ENCODE measurements at regions not wholly inside any gene's neighbourhood (a gene's known extent, or its start where the extent isn't known, plus 50 kb on each side); places are given as distances from the start of the nearest gene placed in this dataset.

DNA sequence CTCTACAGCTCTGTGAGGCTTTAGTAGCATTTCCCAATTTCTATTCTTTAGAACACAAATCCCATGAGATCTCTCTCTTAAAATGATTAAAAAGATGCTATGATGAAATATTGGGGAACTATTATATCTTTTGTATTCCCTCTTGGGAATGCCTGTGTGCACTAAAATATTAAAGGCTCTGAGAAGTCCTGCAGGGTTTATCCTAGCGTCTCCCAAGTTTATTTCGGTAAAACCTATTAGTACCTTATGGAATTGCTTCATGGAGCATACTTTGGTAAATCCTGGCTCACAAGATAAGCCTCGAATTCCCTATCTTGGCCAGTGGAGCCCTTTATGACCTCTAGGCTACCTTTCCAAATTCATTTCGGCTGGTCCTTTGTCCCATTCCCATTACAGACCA lies 306.8 kb downstream of the VRK1 start:
- no TSS peak for BruUV-seq (replicated peaks)
- Mint-ChIP-seq H3K27me3 (ENCODE audit: insufficient read depth, unreplicated experiment) (peaks cover 6% of the 10 kb centered on the region), H3K9me3 (ENCODE audit: unreplicated experiment) (no peaks in the 10 kb centered on the region), H3K4me1 (ENCODE audit: low read depth, unreplicated experiment) (no peaks in the 10 kb centered on the region), H3K4me3 (ENCODE audit: unreplicated experiment) (no peak overlapping the region), H3K27ac (ENCODE audit: unreplicated experiment) (no peak overlapping the region), H3K36me3 (ENCODE audit: insufficient read depth, unreplicated experiment) (no peaks in the 10 kb centered on the region)
- Histone ChIP-seq H3K9me3 (no peaks in the 10 kb centered on the region), H3K4me3 (ENCODE audit: low read depth, low read length) (no peak overlapping the region), H3K4me1 (no peaks in the 10 kb centered on the region), H3K27me3 (replicated peaks; ENCODE audit: control insufficient read depth, insufficient read depth, low read length) (no peaks in the 10 kb centered on the region), H3K36me3 (ENCODE audit: control insufficient read depth, insufficient read depth, low read length) (no peaks in the 10 kb centered on the region)
- CTCF ChIA-PET: no interaction called here
- intact Hi-C loops (cut with micrococcal nuclease; ENCODE audit: unreplicated experiment): no loop called here
- POLR2A ChIA-PET: no interaction called here
- TF ChIP-seq, protein P1, sequence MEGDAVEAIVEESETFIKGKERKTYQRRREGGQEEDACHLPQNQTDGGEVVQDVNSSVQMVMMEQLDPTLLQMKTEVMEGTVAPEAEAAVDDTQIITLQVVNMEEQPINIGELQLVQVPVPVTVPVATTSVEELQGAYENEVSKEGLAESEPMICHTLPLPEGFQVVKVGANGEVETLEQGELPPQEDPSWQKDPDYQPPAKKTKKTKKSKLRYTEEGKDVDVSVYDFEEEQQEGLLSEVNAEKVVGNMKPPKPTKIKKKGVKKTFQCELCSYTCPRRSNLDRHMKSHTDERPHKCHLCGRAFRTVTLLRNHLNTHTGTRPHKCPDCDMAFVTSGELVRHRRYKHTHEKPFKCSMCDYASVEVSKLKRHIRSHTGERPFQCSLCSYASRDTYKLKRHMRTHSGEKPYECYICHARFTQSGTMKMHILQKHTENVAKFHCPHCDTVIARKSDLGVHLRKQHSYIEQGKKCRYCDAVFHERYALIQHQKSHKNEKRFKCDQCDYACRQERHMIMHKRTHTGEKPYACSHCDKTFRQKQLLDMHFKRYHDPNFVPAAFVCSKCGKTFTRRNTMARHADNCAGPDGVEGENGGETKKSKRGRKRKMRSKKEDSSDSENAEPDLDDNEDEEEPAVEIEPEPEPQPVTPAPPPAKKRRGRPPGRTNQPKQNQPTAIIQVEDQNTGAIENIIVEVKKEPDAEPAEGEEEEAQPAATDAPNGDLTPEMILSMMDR (IDR thresholded peaks at IDR 0.05; ENCODE audit: insufficient read depth in 1 of 2, low read depth in 1 of 2, low read length in 1 of 2, severe bottlenecking in 1 of 2, unreplicated experiment in 1 of 2): no peak
- DNase-seq: no peak

DNA sequence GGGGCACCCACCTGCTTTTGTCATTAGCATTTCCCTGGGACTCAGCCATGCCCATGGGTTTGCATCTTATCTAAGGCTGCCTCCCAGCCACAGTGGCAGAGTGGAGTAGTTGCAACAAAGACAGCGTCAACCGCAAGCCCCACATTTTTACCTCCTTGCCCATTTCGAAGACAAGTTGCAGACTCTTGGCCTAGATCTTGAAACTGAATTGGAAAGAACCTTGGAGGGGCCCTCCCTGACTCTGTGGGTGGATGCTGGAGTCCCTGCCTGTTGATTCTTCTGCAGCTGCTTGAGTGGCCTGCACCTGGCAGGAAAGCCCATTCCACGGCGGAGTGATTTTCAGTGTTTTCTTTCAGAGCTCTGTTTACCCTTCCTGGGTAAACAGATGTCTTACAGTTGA lies 309.0 kb downstream of the VRK1 start:
- no TSS peak for BruUV-seq (replicated peaks)
- H3K4me3 Mint-ChIP-seq (ENCODE audit: unreplicated experiment): no peak overlapping the region
- no peak overlapping the region for H3K4me3 ChIP-seq (ENCODE audit: low read depth, low read length)
- no peaks in the 10 kb centered on the region for H3K27me3 ChIP-seq (replicated peaks; ENCODE audit: control insufficient read depth, insufficient read depth, low read length)
- no peaks in the 10 kb centered on the region for H3K36me3 ChIP-seq (ENCODE audit: control insufficient read depth, insufficient read depth, low read length)
- no peaks in the 10 kb centered on the region for H3K9me3 Mint-ChIP-seq (ENCODE audit: unreplicated experiment)
- POLR2A ChIA-PET: no interaction called here
- CTCF ChIA-PET: no interaction called here
- TF ChIP-seq, protein P1 (IDR thresholded peaks at IDR 0.05; ENCODE audit: insufficient read depth in 1 of 2, low read depth in 1 of 2, low read length in 1 of 2, severe bottlenecking in 1 of 2, unreplicated experiment in 1 of 2): no peak
- peaks cover 12% of the 10 kb centered on the region for H3K27me3 Mint-ChIP-seq (ENCODE audit: insufficient read depth, unreplicated experiment)
- intact Hi-C loops (cut with micrococcal nuclease; ENCODE audit: unreplicated experiment): no loop called here
- no peaks in the 10 kb centered on the region for H3K9me3 ChIP-seq
- DNase-seq: no peak
- H3K4me1 Mint-ChIP-seq (ENCODE audit: low read depth, unreplicated experiment): no peaks in the 10 kb centered on the region
- H3K36me3 Mint-ChIP-seq (ENCODE audit: insufficient read depth, unreplicated experiment): no peaks in the 10 kb centered on the region
- no peak overlapping the region for H3K27ac Mint-ChIP-seq (ENCODE audit: unreplicated experiment)
- no peaks in the 10 kb centered on the region for H3K4me1 ChIP-seq

DNA sequence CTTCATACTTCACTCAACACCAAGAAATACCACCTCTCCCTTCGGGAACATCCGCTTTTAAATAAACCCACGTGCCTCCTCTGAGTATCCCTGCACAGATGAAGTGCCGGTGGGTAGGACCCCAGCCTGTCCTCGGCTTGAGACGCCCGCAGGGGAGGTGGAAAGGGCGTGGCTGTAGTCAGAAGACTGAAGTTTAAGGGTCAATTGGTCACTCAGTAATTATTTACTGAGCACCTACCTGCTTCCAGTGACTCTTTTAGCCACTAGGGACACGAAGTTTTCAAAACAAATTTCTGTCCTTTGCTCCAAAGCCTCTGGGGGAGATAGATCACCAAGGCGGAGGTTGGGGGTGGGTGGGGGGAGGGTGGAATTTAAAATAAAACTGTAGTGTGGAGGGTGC lies 309.4 kb downstream of the VRK1 start:
- H3K36me3 ChIP-seq (ENCODE audit: control insufficient read depth, insufficient read depth, low read length): no peaks in the 10 kb centered on the region
- DNase-seq: no peak
- Mint-ChIP-seq H3K4me3 (ENCODE audit: unreplicated experiment) (no peak overlapping the region), H3K27me3 (ENCODE audit: insufficient read depth, unreplicated experiment) (peaks cover 12% of the 10 kb centered on the region), H3K4me1 (ENCODE audit: low read depth, unreplicated experiment) (no peaks in the 10 kb centered on the region), H3K27ac (ENCODE audit: unreplicated experiment) (no peak overlapping the region), H3K9me3 (ENCODE audit: unreplicated experiment) (no peaks in the 10 kb centered on the region), H3K36me3 (ENCODE audit: insufficient read depth, unreplicated experiment) (no peaks in the 10 kb centered on the region)
- no peak overlapping the region for H3K4me3 ChIP-seq (ENCODE audit: low read depth, low read length)
- TF ChIP-seq, protein P1 (IDR thresholded peaks at IDR 0.05; ENCODE audit: insufficient read depth in 1 of 2, low read depth in 1 of 2, low read length in 1 of 2, severe bottlenecking in 1 of 2, unreplicated experiment in 1 of 2): no peak
- BruUV-seq (replicated peaks): no TSS peak
- no peaks in the 10 kb centered on the region for H3K9me3 ChIP-seq
- H3K4me1 ChIP-seq: no peaks in the 10 kb centered on the region
- POLR2A ChIA-PET: no interaction called here
- CTCF ChIA-PET: no interaction called here
- intact Hi-C loops (cut with micrococcal nuclease; ENCODE audit: unreplicated experiment): no loop called here
- no peaks in the 10 kb centered on the region for H3K27me3 ChIP-seq (replicated peaks; ENCODE audit: control insufficient read depth, insufficient read depth, low read length)

Data from Caco-2 (cell line).